Panc1 (cell line): ENCODE measurements at regions not wholly inside any gene's neighbourhood (a gene's known extent, or its start where the extent isn't known, plus 50 kb on each side); places are given as distances from the start of the nearest gene placed in this dataset.

Experiments
- POLR2AphosphoS5 ChIP-seq: IDR thresholded peaks from 2 replicates; pipeline ENCODE4 v1.6.1; 2012; ENCODE audit warnings: mild to moderate bottlenecking, low read depth, low read length, moderate library complexity
- SIN3A ChIP-seq: IDR thresholded peaks from 2 replicates; pipeline ENCODE4 v1.6.1; 2012; ENCODE audit warnings: low read depth, mild to moderate bottlenecking, low read length, moderate library complexity, borderline replicate concordance; ENCODE audit not compliant: insufficient read depth
- TCF7L2 ChIP-seq: IDR thresholded peaks from 2 replicates; pipeline ENCODE4 v1.6.1; 2011; ENCODE audit warnings: mild to moderate bottlenecking, low read depth, low read length, inconsistent platforms
- TF ChIP-seq, protein P1 (sequence below): fragments of 450-650 bp; IDR thresholded peaks from 2 replicates; pipeline ENCODE4 v1.5.1; 2017; ENCODE audit warnings: mild to moderate bottlenecking
- TF ChIP-seq, protein P2 (sequence below), 2 experiments: IDR thresholded peaks; 2 replicates each; pipeline ENCODE4 v1.6.1; 2011 to 2012; ENCODE audit warnings: low read depth in 2 of 2, control low read depth in 1 of 2, low read length in 1 of 2, mild to moderate bottlenecking in 1 of 2, moderate library complexity in 1 of 2; ENCODE audit not compliant: insufficient read depth in 1 of 2

DNA sequence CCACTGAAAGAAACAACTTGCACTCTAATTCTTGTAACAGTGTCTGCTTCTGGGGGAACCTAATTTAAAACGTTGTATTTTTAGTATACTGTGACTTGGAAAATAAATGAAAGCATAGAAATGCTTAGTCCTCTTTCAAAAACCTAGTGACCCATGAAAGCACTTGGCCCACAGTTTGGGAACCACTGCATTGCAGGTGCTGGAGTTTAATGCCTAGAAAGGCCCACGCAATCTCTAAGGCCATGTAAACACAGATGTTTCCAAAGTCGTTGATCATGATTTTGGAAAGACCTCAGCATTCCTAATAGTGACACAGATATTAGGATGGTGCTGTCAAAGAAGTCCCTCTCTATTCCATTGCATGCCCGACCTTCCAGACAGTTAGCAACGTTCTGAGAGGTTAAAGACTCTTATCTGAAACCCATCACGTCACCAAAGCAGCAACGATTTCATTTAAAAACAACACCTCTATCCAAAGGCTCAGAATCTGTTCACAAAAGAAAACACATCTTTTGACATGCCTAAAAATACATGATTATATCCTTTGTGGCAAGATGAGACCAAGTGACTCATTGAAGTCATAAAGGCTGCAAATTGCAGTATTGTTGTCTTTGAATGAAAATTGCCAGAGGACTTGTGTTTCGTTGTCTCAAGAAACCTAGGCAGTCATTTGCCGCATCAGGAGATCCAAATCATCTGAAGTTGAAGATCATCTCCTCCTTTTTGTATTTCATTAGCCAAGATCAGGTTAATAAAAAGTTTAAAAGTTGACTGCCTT lies 328.0 kb upstream of the ZNF507 start:
- TF ChIP-seq, protein P1, sequence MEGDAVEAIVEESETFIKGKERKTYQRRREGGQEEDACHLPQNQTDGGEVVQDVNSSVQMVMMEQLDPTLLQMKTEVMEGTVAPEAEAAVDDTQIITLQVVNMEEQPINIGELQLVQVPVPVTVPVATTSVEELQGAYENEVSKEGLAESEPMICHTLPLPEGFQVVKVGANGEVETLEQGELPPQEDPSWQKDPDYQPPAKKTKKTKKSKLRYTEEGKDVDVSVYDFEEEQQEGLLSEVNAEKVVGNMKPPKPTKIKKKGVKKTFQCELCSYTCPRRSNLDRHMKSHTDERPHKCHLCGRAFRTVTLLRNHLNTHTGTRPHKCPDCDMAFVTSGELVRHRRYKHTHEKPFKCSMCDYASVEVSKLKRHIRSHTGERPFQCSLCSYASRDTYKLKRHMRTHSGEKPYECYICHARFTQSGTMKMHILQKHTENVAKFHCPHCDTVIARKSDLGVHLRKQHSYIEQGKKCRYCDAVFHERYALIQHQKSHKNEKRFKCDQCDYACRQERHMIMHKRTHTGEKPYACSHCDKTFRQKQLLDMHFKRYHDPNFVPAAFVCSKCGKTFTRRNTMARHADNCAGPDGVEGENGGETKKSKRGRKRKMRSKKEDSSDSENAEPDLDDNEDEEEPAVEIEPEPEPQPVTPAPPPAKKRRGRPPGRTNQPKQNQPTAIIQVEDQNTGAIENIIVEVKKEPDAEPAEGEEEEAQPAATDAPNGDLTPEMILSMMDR = no peak
- no peak for TF ChIP-seq POLR2AphosphoS5
- TF ChIP-seq, protein P2, sequence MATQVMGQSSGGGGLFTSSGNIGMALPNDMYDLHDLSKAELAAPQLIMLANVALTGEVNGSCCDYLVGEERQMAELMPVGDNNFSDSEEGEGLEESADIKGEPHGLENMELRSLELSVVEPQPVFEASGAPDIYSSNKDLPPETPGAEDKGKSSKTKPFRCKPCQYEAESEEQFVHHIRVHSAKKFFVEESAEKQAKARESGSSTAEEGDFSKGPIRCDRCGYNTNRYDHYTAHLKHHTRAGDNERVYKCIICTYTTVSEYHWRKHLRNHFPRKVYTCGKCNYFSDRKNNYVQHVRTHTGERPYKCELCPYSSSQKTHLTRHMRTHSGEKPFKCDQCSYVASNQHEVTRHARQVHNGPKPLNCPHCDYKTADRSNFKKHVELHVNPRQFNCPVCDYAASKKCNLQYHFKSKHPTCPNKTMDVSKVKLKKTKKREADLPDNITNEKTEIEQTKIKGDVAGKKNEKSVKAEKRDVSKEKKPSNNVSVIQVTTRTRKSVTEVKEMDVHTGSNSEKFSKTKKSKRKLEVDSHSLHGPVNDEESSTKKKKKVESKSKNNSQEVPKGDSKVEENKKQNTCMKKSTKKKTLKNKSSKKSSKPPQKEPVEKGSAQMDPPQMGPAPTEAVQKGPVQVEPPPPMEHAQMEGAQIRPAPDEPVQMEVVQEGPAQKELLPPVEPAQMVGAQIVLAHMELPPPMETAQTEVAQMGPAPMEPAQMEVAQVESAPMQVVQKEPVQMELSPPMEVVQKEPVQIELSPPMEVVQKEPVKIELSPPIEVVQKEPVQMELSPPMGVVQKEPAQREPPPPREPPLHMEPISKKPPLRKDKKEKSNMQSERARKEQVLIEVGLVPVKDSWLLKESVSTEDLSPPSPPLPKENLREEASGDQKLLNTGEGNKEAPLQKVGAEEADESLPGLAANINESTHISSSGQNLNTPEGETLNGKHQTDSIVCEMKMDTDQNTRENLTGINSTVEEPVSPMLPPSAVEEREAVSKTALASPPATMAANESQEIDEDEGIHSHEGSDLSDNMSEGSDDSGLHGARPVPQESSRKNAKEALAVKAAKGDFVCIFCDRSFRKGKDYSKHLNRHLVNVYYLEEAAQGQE (IDR thresholded peaks at IDR 0.05; ENCODE audit: insufficient read depth in 1 of 2, low read depth in 2 of 2, low read length in 1 of 2) = no peak
- no peak for TF ChIP-seq SIN3A
- TF ChIP-seq TCF7L2 = no peak
